ENCODE measurements at regions not wholly inside any gene's neighbourhood (a gene's known extent, or its start where the extent isn't known, plus 50 kb on each side); places are given as distances from the start of the nearest gene placed in this dataset.

GRCh38 chr14:83470466-83470865 lies 1936.8 kb upstream of the SEL1L start:
- no peak for TF ChIP-seq MAX (IDR thresholded peaks at IDR 0.05)
- TF ChIP-seq HDAC2 (IDR thresholded peaks at IDR 0.05) = no peak
- no peak for TF ChIP-seq CTCF (IDR thresholded peaks at IDR 0.05)
- no peak for TF ChIP-seq JUNB (IDR thresholded peaks at IDR 0.05)
- TF ChIP-seq POLR2A (IDR thresholded peaks at IDR 0.05; ENCODE audit: low read length) = no peak
- no peak for TF ChIP-seq EP300 (IDR thresholded peaks at IDR 0.05)
- TF ChIP-seq JUN (IDR thresholded peaks at IDR 0.05) = no peak
- TF ChIP-seq HOXA7 (CRISPR knock-in tag; IDR thresholded peaks at IDR 0.05) = no peak
- no peak for TF ChIP-seq ELK1 (IDR thresholded peaks at IDR 0.05; ENCODE audit: low read depth, low read length)
- TF ChIP-seq CHD2 (IDR thresholded peaks at IDR 0.05; ENCODE audit: low read length, partially characterized antibody) = no peak
- no peak for TF ChIP-seq E2F6 (IDR thresholded peaks at IDR 0.05; ENCODE audit: borderline replicate concordance, low read depth)
